Retinal pigment epithelial cell (primary cell): ENCODE measurements at regions not wholly inside any gene's neighbourhood (a gene's known extent, or its start where the extent isn't known, plus 50 kb on each side); places are given as distances from the start of the nearest gene placed in this dataset.

Experiments used
- DNase-seq: peaks from one replicate; pipeline ENCODE4 v3.0.0-alpha.2; 2010; ENCODE audit warnings: low read depth
- H3K4me3 ChIP-seq: 2 replicates; pipeline ENCODE4 v1.5.1; 2011; ENCODE audit warnings: mild to moderate bottlenecking, low read length, control low read depth, moderate library complexity
- CTCF ChIP-seq: conservative IDR thresholded peaks from 2 replicates; pipeline ENCODE4 v1.5.1; 2011; ENCODE audit warnings: low read depth, low read length, control low read depth, inconsistent platforms

- no peak overlapping the region for H3K4me3 ChIP-seq
- DNase-seq: no peak
- TF ChIP-seq CTCF: no peak
Measured at GRCh38 chr5:125201446-125202052, 455.1 kb upstream of the ZNF608 start.

GRCh38 chr5:125202353-125202752, 455.9 kb upstream of the ZNF608 start:
- no peak for TF ChIP-seq CTCF

GRCh38 chr5:125202871-125203438, 456.5 kb upstream of the ZNF608 start:
- no peak for DNase-seq
- no peak overlapping the region for H3K4me3 ChIP-seq

More at GRCh38 chr5:125202353-125202752, 455.9 kb upstream of the ZNF608 start:
- DNase-seq: no peak
- no peak overlapping the region for H3K4me3 ChIP-seq

GRCh38 chr5:125203912-125204311, 457.5 kb upstream of the ZNF608 start:
- DNase-seq: no peak
- no peak for TF ChIP-seq CTCF
- no peak overlapping the region for H3K4me3 ChIP-seq

More at GRCh38 chr5:125202871-125203438, 456.5 kb upstream of the ZNF608 start:
- TF ChIP-seq CTCF: no peak

GRCh38 chr5:125205601-125206225, 459.3 kb upstream of the ZNF608 start:
- DNase-seq: no peak
- no peak for TF ChIP-seq CTCF
- H3K4me3 ChIP-seq: no peak overlapping the region

- DNase-seq: no peak
- TF ChIP-seq CTCF: no peak
- H3K4me3 ChIP-seq: no peak overlapping the region
Measured at GRCh38 chr5:125207856-125208255, 461.4 kb upstream of the ZNF608 start.

- no peak overlapping the region for H3K4me3 ChIP-seq
- TF ChIP-seq CTCF: no peak
- no peak for DNase-seq
Measured at GRCh38 chr5:125209650-125210049, 463.2 kb upstream of the ZNF608 start.
